GM21786 (cell line): ENCODE measurements at regions not wholly inside any gene's neighbourhood (a gene's known extent, or its start where the extent isn't known, plus 50 kb on each side); places are given as distances from the start of the nearest gene placed in this dataset.
"Not testable (repeated sequence)": the region's sequence is repeated elsewhere in the genome, so short reads cannot be mapped to it uniquely, and the experiment has no call there.

Experiments
- ATAC-seq: cut with Tn5 transposase; IDR thresholded peaks from one replicate; pipeline ENCODE4 v1.9.1; 2021; ENCODE audit not compliant: unreplicated experiment

- ATAC-seq = no peak
Observed at GRCh38 chr6:84635081-84635761, 129.2 kb downstream of the TBX18 start.

- ATAC-seq = no peak
Observed at GRCh38 chr6:84633771-84634170, 130.6 kb downstream of the TBX18 start.

GRCh38 chr6:84626527-84626926, 137.9 kb downstream of the TBX18 start:
- ATAC-seq = not testable (repeated sequence)

- no peak for ATAC-seq
Observed at GRCh38 chr6:84625506-84625905, 138.9 kb downstream of the TBX18 start.

- ATAC-seq = no peak
Observed at GRCh38 chr6:84623956-84624680, 140.3 kb downstream of the TBX18 start.

- no peak for ATAC-seq
Observed at GRCh38 chr6:84618836-84619235, 145.6 kb downstream of the TBX18 start.

- ATAC-seq = no peak
Observed at GRCh38 chr6:84618046-84618752, 146.2 kb downstream of the TBX18 start.

GRCh38 chr6:84615987-84616386, 148.4 kb downstream of the TBX18 start:
- ATAC-seq = no peak

GRCh38 chr6:84615113-84615850, 149.1 kb downstream of the TBX18 start:
- no peak for ATAC-seq

- ATAC-seq = no peak
Observed at GRCh38 chr6:84606860-84607259, 157.5 kb downstream of the TBX18 start.

- no peak for ATAC-seq
Observed at GRCh38 chr6:84605298-84605697, 159.1 kb downstream of the TBX18 start.

- ATAC-seq = no peak
Observed at GRCh38 chr6:84601366-84601765, 163.0 kb downstream of the TBX18 start.

GRCh38 chr6:84599991-84600390, 164.4 kb downstream of the TBX18 start:
- no peak for ATAC-seq

GRCh38 chr6:84597238-84597875, 167.0 kb downstream of the TBX18 start:
- no peak for ATAC-seq

- no peak for ATAC-seq
Observed at GRCh38 chr6:84596488-84596887, 167.9 kb downstream of the TBX18 start.

GRCh38 chr6:84588697-84589080, 175.7 kb downstream of the TBX18 start:
- ATAC-seq = no peak

- ATAC-seq = not testable (repeated sequence)
Observed at GRCh38 chr6:84587994-84588696, 176.3 kb downstream of the TBX18 start.

GRCh38 chr6:84587202-84587940, 177.0 kb downstream of the TBX18 start:
- not testable (repeated sequence) for ATAC-seq

- ATAC-seq = no peak
Observed at GRCh38 chr6:84583784-84584183, 180.6 kb downstream of the TBX18 start.
